Glutamatergic neuron (in vitro differentiated cells): ENCODE measurements at regions not wholly inside any gene's neighbourhood (a gene's known extent, or its start where the extent isn't known, plus 50 kb on each side); places are given as distances from the start of the nearest gene placed in this dataset.

Experiments
- DNase-seq: peaks from one replicate; pipeline ENCODE4 v3.0.0; 2022
- H3K27ac Mint-ChIP-seq: one replicate; pipeline ENCODE4 v1.8.0; 2020; ENCODE audit warnings: mild to moderate bottlenecking, mixed read lengths, inconsistent platforms; ENCODE audit not compliant: unreplicated experiment
- H3K27me3 Mint-ChIP-seq: one replicate; pipeline ENCODE4 v1.8.0; 2020; ENCODE audit warnings: mild to moderate bottlenecking, moderate library complexity, mixed read lengths, inconsistent platforms; ENCODE audit not compliant: unreplicated experiment
- H3K36me3 Mint-ChIP-seq: one replicate; pipeline ENCODE4 v1.8.0; 2020; ENCODE audit warnings: mild to moderate bottlenecking, mixed read lengths, inconsistent platforms; ENCODE audit not compliant: unreplicated experiment
- H3K4me1 Mint-ChIP-seq: one replicate; pipeline ENCODE4 v1.8.0; 2020; ENCODE audit warnings: mild to moderate bottlenecking, low read depth, mixed read lengths, inconsistent platforms; ENCODE audit not compliant: unreplicated experiment
- H3K4me3 Mint-ChIP-seq: one replicate; pipeline ENCODE4 v1.8.0; 2020; ENCODE audit warnings: mild to moderate bottlenecking, mixed read lengths, inconsistent platforms; ENCODE audit not compliant: unreplicated experiment
- H3K9me3 Mint-ChIP-seq: one replicate; pipeline ENCODE4 v1.8.0; 2020; ENCODE audit warnings: mild to moderate bottlenecking, moderate library complexity, mixed read lengths, inconsistent platforms; ENCODE audit not compliant: unreplicated experiment
- TF ChIP-seq, protein P1 (sequence below): fragments of 200-600 bp; sonication (generic); IDR thresholded peaks from one replicate; pipeline ENCODE4 v1.5.0; 2021; ENCODE audit not compliant: partially characterized antibody, unreplicated experiment

DNA sequence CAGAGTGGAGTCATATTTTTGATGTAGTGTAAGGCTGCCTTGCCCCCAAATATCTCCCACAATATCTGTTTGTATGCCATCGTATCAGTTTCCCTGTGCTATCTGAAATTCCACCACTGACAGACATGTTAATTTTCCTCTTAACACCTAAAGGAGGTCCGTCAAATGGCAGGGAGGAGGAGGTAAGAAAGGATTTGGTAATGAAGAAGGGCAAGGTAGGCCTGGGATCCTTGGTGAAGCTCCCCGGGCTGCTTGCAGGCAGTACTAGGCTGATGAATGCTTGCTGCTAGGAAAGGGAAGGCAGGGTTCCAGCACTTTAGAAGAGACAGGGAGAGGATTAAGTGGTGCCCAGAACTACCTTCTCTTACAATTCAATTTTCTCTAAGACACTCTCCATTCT is 402.4 kb upstream of the ZP4 start:
- H3K27me3 Mint-ChIP-seq, result no peaks in the 10 kb centered on the region
- DNase-seq, result no peak
- peaks cover 1% of the 10 kb centered on the region for H3K9me3 Mint-ChIP-seq
- no peaks in the 10 kb centered on the region for H3K4me1 Mint-ChIP-seq
- H3K27ac Mint-ChIP-seq, result no peak overlapping the region
- H3K4me3 Mint-ChIP-seq, result no peak overlapping the region
- H3K36me3 Mint-ChIP-seq, result no peaks in the 10 kb centered on the region
- TF ChIP-seq, protein P1, sequence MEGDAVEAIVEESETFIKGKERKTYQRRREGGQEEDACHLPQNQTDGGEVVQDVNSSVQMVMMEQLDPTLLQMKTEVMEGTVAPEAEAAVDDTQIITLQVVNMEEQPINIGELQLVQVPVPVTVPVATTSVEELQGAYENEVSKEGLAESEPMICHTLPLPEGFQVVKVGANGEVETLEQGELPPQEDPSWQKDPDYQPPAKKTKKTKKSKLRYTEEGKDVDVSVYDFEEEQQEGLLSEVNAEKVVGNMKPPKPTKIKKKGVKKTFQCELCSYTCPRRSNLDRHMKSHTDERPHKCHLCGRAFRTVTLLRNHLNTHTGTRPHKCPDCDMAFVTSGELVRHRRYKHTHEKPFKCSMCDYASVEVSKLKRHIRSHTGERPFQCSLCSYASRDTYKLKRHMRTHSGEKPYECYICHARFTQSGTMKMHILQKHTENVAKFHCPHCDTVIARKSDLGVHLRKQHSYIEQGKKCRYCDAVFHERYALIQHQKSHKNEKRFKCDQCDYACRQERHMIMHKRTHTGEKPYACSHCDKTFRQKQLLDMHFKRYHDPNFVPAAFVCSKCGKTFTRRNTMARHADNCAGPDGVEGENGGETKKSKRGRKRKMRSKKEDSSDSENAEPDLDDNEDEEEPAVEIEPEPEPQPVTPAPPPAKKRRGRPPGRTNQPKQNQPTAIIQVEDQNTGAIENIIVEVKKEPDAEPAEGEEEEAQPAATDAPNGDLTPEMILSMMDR, result no peak

DNA sequence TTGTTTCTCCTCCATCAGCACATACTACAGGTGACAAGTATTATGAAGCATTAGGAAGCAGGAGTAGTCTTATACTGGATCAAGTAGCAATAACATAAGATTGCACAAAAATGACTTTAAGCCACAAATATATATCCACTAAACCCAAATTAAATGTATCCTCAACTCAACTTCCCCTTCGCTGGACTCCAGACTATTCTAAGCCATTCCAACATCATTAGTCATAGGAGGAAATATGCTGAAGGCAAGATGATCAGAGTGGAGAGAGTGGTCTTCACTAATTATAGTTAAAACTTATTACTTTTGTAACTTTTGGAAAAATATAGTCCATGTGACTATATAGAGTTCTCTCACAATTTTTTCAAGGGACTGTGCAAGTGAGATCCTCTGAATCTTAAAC is 390.7 kb upstream of the ZP4 start:
- Mint-ChIP-seq H3K9me3 (no peaks in the 10 kb centered on the region), H3K4me1 (no peaks in the 10 kb centered on the region), H3K27me3 (no peaks in the 10 kb centered on the region), H3K27ac (no peak overlapping the region), H3K36me3 (peaks cover 1% of the 10 kb centered on the region), H3K4me3 (no peak overlapping the region)
- no peak for DNase-seq
- TF ChIP-seq, protein P1, result no peak

DNA sequence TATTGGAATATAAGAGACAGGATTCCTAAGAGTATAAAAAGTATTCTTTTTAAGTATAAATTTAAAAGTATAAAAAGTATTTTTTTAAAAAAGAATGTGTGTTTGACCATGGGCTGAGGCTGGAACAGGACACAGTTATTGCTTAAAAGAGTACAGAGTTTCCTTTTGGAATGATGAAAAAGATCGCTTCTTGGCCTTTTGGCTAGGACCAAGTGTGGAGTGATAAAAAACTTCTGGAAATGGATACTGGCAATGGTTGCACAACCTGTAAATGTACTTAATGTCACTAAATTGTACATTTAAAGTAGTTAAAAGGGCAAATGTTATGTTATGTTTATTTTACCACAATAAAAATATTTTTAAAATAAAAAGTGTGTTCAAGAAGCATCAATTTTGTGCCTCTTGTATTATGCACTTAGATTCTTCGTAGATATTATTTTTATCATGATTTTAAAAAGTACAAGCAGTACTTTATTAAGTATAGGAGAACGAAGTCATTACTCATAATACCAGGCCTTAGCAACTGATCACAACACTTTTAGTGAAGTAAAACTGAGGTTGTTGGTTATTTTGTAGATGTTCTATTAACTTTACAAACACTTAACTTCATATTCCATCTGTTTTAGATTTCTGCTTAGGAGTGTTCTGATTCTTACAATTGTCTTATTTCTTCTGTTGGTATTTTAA is 389.1 kb upstream of the ZP4 start:
- Mint-ChIP-seq H3K9me3 (no peaks in the 10 kb centered on the region), H3K4me1 (no peaks in the 10 kb centered on the region), H3K27ac (no peak overlapping the region), H3K36me3 (peaks cover 13% of the 10 kb centered on the region), H3K27me3 (peaks cover 2% of the 10 kb centered on the region), H3K4me3 (no peak overlapping the region)
- no peak for DNase-seq
- TF ChIP-seq, protein P1, result no peak

DNA sequence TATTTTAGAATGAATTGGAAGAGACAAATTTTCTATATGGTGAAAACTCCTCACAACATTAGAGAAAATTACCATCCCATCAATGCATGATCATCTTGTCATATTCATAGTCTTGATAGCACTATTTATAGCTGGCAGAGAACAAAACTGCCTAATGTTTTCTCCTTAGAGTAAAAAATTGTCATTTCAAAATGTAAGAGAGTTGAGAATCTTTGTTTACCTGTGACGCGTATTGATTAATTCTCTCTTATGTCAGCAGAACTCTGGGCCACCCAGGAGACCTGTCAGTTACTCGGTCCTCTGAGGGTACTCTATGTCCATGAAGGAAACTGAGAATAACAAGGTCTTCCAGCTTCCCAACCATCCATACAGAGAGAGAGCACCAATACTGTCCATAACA is 381.4 kb upstream of the ZP4 start:
- no peak for DNase-seq
- H3K36me3 Mint-ChIP-seq, result peaks cover 18% of the 10 kb centered on the region
- H3K4me1 Mint-ChIP-seq, result no peaks in the 10 kb centered on the region
- peaks cover 2% of the 10 kb centered on the region for H3K27me3 Mint-ChIP-seq
- no peak overlapping the region for H3K27ac Mint-ChIP-seq
- H3K4me3 Mint-ChIP-seq, result no peak overlapping the region
- no peaks in the 10 kb centered on the region for H3K9me3 Mint-ChIP-seq
- TF ChIP-seq, protein P1, result no peak

DNA sequence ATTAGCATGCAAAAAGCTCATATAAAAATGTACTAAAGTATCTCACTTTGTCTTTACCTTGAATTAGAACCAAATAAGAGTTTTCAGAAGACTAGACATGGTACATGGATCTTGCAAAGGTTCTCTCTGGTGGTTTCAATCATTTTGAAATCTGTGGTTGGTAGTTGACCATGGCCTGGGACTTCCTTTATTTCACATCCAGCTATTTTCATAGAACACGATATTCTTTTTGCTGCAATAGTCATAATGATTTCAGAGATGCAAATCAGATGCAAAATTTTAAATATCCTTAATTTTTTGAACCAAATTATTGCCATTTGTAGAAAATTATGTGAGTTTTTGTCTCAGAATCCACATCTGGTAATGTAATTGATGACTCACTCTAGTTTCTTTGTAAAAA is 375.1 kb upstream of the ZP4 start:
- H3K4me3 Mint-ChIP-seq, result no peak overlapping the region
- no peaks in the 10 kb centered on the region for H3K36me3 Mint-ChIP-seq
- TF ChIP-seq, protein P1, result no peak
- DNase-seq, result no peak
- H3K27ac Mint-ChIP-seq, result no peak overlapping the region
- no peaks in the 10 kb centered on the region for H3K4me1 Mint-ChIP-seq
- no peaks in the 10 kb centered on the region for H3K9me3 Mint-ChIP-seq
- no peaks in the 10 kb centered on the region for H3K27me3 Mint-ChIP-seq
